Activated T-cell treated with anti-CD3 and anti-CD28 coated beads, Interleukin-2, amount 50 U/mL, for 1 hour (primary cell): ENCODE measurements at regions not wholly inside any gene's neighbourhood (a gene's known extent, or its start where the extent isn't known, plus 50 kb on each side); places are given as distances from the start of the nearest gene placed in this dataset.

Experiments
- DNase-seq: peaks from one replicate; pipeline ENCODE4 v3.0.0-alpha.2; 2020

- no peak for DNase-seq
Observed at GRCh38 chr17:77308861-77309726, 168.3 kb downstream of the SEC14L1 start.

GRCh38 chr17:77310336-77310735 lies 169.6 kb downstream of the SEC14L1 start:
- no peak for DNase-seq

GRCh38 chr17:77311371-77311981 lies 170.7 kb downstream of the SEC14L1 start:
- no peak for DNase-seq

- no peak for DNase-seq
Observed at GRCh38 chr17:77312061-77312701, 171.4 kb downstream of the SEC14L1 start.

- no peak for DNase-seq
Observed at GRCh38 chr17:77312786-77313599, 172.2 kb downstream of the SEC14L1 start.

- no peak for DNase-seq
Observed at GRCh38 chr17:77313831-77314230, 173.1 kb downstream of the SEC14L1 start.

GRCh38 chr17:77314601-77315000 lies 173.8 kb downstream of the SEC14L1 start:
- DNase-seq = no peak

- DNase-seq = no peak
Observed at GRCh38 chr17:77315010-77315409, 174.2 kb downstream of the SEC14L1 start.

- no peak for DNase-seq
Observed at GRCh38 chr17:77315551-77316190, 174.9 kb downstream of the SEC14L1 start.

GRCh38 chr17:77316191-77316641 lies 175.4 kb downstream of the SEC14L1 start:
- no peak for DNase-seq

GRCh38 chr17:77316651-77317050 lies 175.9 kb downstream of the SEC14L1 start:
- DNase-seq = no peak

- no peak for DNase-seq
Observed at GRCh38 chr17:77317091-77317750, 176.5 kb downstream of the SEC14L1 start.

GRCh38 chr17:77318021-77318420 lies 177.3 kb downstream of the SEC14L1 start:
- no peak for DNase-seq

GRCh38 chr17:77318491-77319210 lies 177.9 kb downstream of the SEC14L1 start:
- no peak for DNase-seq

- DNase-seq = no peak
Observed at GRCh38 chr17:77319211-77320043, 178.7 kb downstream of the SEC14L1 start.

GRCh38 chr17:77320044-77320440 lies 179.3 kb downstream of the SEC14L1 start:
- DNase-seq = no peak

- no peak for DNase-seq
Observed at GRCh38 chr17:77320485-77321256, 179.9 kb downstream of the SEC14L1 start.

GRCh38 chr17:77321649-77322513 lies 181.1 kb downstream of the SEC14L1 start:
- no peak for DNase-seq
